GM12873 (cell line): ENCODE measurements at regions not wholly inside any gene's neighbourhood (a gene's known extent, or its start where the extent isn't known, plus 50 kb on each side); places are given as distances from the start of the nearest gene placed in this dataset.

Experiments
- TF ChIP-seq, protein P1 (sequence below): IDR thresholded peaks from 2 replicates; pipeline ENCODE4 v1.5.1; 2012; ENCODE audit warnings: low read depth, mild to moderate bottlenecking, moderate library complexity, low read length, control low read depth; ENCODE audit not compliant: insufficient read depth; ENCODE audit errors: missing control alignments

- TF ChIP-seq, protein P1, sequence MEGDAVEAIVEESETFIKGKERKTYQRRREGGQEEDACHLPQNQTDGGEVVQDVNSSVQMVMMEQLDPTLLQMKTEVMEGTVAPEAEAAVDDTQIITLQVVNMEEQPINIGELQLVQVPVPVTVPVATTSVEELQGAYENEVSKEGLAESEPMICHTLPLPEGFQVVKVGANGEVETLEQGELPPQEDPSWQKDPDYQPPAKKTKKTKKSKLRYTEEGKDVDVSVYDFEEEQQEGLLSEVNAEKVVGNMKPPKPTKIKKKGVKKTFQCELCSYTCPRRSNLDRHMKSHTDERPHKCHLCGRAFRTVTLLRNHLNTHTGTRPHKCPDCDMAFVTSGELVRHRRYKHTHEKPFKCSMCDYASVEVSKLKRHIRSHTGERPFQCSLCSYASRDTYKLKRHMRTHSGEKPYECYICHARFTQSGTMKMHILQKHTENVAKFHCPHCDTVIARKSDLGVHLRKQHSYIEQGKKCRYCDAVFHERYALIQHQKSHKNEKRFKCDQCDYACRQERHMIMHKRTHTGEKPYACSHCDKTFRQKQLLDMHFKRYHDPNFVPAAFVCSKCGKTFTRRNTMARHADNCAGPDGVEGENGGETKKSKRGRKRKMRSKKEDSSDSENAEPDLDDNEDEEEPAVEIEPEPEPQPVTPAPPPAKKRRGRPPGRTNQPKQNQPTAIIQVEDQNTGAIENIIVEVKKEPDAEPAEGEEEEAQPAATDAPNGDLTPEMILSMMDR: no peak
Observed at GRCh38 chr1:96562094-96562493, 159.5 kb upstream of the PTBP2 start.

GRCh38 chr1:96565546-96565945, 156.0 kb upstream of the PTBP2 start:
- TF ChIP-seq, protein P1: no peak

GRCh38 chr1:96568639-96569038, 152.9 kb upstream of the PTBP2 start:
- TF ChIP-seq, protein P1: no peak

- TF ChIP-seq, protein P1: no peak
Observed at GRCh38 chr1:96569288-96569687, 152.3 kb upstream of the PTBP2 start.

GRCh38 chr1:96579636-96580035, 141.9 kb upstream of the PTBP2 start:
- TF ChIP-seq, protein P1: no peak

- TF ChIP-seq, protein P1: no peak
Observed at GRCh38 chr1:96580920-96581319, 140.7 kb upstream of the PTBP2 start.

GRCh38 chr1:96581772-96582171, 139.8 kb upstream of the PTBP2 start:
- TF ChIP-seq, protein P1: no peak

DNA sequence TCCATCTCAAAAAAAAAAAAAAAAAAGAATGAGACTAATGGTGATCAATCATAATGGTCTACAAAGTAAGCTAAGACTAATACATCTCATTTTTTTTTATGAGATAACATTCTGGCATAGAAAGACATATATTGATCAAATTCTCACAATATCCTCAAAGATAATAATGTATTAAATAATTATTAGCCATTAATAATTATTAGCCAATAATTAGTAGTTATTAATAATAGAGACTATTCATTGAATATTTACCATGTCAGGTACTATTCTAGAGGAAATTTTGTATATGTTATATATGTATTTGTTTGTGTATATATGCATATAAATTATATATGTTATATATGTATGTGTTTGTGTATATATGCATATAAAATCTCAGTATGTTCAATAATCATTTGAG, 137.7 kb upstream of the PTBP2 start:
- TF ChIP-seq, protein P1: no peak
